ENCODE measurements at regions not wholly inside any gene's neighbourhood (a gene's known extent, or its start where the extent isn't known, plus 50 kb on each side); places are given as distances from the start of the nearest gene placed in this dataset.

DNA sequence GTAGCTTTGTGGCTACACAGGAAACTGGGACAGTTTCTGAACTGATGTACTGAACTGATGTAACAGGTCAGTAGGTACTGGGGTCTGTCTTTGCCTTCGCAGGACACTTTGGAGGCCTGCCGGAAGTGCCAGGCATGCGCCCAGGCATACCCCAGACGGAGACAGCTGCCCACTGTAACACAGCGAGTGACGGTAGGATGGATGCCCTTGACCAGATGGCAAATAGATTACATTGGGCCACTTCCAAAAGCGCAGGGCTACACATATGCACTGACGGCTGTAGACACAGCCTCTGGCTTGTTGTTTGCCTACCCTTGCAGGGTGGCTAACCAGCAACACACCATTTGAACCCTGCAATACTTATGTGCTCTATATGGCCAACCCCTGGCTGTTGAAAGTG lies 94.1 kb upstream of the TMPO start:
- H3K36me3 ChIP-seq: no peaks in the 10 kb centered on the region
- WGBS: 96% methylated on average over 8 of the region's 8 CpGs
- no peaks in the 10 kb centered on the region for H3K27me3 ChIP-seq (replicated peaks; ENCODE audit: insufficient read depth)
- H3K9me3 ChIP-seq: no peaks in the 10 kb centered on the region
- no peak overlapping the region for H3K4me3 ChIP-seq
- H3K4me1 ChIP-seq (replicated peaks): no peaks in the 10 kb centered on the region
- H3K27ac ChIP-seq: no peak overlapping the region
- DNase-seq (ENCODE audit: low spot score): no peak
- TF ChIP-seq POLR2A (IDR thresholded peaks at IDR 0.05) (no peak), POLR2AphosphoS5 (IDR thresholded peaks at IDR 0.05) (no peak)
- TF ChIP-seq, protein P1, sequence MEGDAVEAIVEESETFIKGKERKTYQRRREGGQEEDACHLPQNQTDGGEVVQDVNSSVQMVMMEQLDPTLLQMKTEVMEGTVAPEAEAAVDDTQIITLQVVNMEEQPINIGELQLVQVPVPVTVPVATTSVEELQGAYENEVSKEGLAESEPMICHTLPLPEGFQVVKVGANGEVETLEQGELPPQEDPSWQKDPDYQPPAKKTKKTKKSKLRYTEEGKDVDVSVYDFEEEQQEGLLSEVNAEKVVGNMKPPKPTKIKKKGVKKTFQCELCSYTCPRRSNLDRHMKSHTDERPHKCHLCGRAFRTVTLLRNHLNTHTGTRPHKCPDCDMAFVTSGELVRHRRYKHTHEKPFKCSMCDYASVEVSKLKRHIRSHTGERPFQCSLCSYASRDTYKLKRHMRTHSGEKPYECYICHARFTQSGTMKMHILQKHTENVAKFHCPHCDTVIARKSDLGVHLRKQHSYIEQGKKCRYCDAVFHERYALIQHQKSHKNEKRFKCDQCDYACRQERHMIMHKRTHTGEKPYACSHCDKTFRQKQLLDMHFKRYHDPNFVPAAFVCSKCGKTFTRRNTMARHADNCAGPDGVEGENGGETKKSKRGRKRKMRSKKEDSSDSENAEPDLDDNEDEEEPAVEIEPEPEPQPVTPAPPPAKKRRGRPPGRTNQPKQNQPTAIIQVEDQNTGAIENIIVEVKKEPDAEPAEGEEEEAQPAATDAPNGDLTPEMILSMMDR (IDR thresholded peaks at IDR 0.05): no peak
- intact Hi-C loops (cut with DNase I): no loop called here

DNA sequence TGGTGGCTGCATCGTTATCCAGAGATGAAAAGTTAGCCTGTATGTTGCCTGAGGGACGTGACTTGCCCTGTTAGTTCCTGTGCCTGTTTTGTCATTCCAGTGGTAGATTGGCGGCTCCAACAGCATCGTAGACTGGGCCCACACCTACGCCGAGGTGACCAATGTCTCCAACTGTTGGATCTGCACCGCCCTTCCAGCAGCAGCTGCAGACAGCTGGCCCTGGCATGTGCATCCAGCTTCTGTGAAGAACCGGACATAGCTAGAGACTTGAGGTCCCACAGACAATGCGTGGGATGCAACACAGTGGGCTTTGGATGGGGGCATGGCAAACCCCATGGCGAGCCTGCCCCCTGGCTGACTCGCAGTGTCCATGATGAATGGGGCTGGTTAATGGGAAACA lies 93.0 kb upstream of the TMPO start:
- Histone ChIP-seq H3K27me3 (replicated peaks; ENCODE audit: insufficient read depth) (no peaks in the 10 kb centered on the region), H3K4me1 (replicated peaks) (no peaks in the 10 kb centered on the region), H3K27ac (no peak overlapping the region), H3K9me3 (no peaks in the 10 kb centered on the region), H3K36me3 (no peaks in the 10 kb centered on the region), H3K4me3 (no peak overlapping the region)
- WGBS: 88% methylated on average over 11 of the region's 11 CpGs
- TF ChIP-seq, protein P1 (IDR thresholded peaks at IDR 0.05): no peak
- TF ChIP-seq POLR2AphosphoS5 (IDR thresholded peaks at IDR 0.05) (no peak), POLR2A (IDR thresholded peaks at IDR 0.05) (no peak)
- intact Hi-C loops (cut with DNase I): no loop called here
- no peak for DNase-seq (ENCODE audit: low spot score)

DNA sequence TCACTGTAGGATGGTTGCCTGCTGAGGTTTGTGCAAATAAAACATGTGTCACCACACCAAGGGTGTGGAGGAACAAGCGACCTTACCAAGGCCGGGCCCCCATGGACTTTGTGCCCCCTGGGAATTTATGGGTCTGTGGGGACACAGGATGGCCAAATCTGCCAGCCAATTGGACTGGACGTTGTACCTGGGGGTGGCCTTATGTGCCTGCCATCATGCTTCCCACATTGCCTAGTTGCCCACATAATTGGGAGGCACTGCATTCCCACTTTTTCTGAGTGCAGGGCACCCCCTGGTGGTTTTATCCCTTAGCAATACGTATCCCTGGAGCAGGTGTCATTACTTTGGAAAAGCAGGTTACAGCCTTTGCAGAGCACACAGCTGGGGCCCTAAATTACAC lies 92.6 kb upstream of the TMPO start:
- TF ChIP-seq POLR2A (IDR thresholded peaks at IDR 0.05): no peak
- TF ChIP-seq POLR2AphosphoS5 (IDR thresholded peaks at IDR 0.05): no peak
- TF ChIP-seq, protein P1 (IDR thresholded peaks at IDR 0.05): no peak
- H3K36me3 ChIP-seq: no peaks in the 10 kb centered on the region
- intact Hi-C loops (cut with DNase I): no loop called here

GRCh38 chr12:98423963-98424362 lies 91.4 kb upstream of the TMPO start:
- intact Hi-C loops (cut with DNase I): loop anchor here (2.0 kb wide), 1 partner anchor 91 kb away; the partner anchor contains the start of gene TMPO
- Histone ChIP-seq H3K27ac (no peak overlapping the region), H3K4me1 (replicated peaks) (no peaks in the 10 kb centered on the region), H3K9me3 (no peaks in the 10 kb centered on the region), H3K27me3 (replicated peaks; ENCODE audit: insufficient read depth) (no peaks in the 10 kb centered on the region), H3K4me3 (no peak overlapping the region), H3K36me3 (no peaks in the 10 kb centered on the region)
- 71% methylated on average over 2 of the region's 2 CpGs for WGBS
- no peak for TF ChIP-seq POLR2A (IDR thresholded peaks at IDR 0.05)
- TF ChIP-seq, protein P1 (IDR thresholded peaks at IDR 0.05): no peak
- no peak for TF ChIP-seq POLR2AphosphoS5 (IDR thresholded peaks at IDR 0.05)
- no peak for DNase-seq (ENCODE audit: low spot score)

More for the DNA sequence above, 92.6 kb upstream of the TMPO start:
- Histone ChIP-seq H3K4me3 (no peak overlapping the region), H3K4me1 (replicated peaks) (no peaks in the 10 kb centered on the region), H3K27me3 (replicated peaks; ENCODE audit: insufficient read depth) (no peaks in the 10 kb centered on the region), H3K27ac (no peak overlapping the region), H3K9me3 (no peaks in the 10 kb centered on the region)
- WGBS: 87% methylated on average over 4 of the region's 4 CpGs
- no peak for DNase-seq (ENCODE audit: low spot score)

DNA sequence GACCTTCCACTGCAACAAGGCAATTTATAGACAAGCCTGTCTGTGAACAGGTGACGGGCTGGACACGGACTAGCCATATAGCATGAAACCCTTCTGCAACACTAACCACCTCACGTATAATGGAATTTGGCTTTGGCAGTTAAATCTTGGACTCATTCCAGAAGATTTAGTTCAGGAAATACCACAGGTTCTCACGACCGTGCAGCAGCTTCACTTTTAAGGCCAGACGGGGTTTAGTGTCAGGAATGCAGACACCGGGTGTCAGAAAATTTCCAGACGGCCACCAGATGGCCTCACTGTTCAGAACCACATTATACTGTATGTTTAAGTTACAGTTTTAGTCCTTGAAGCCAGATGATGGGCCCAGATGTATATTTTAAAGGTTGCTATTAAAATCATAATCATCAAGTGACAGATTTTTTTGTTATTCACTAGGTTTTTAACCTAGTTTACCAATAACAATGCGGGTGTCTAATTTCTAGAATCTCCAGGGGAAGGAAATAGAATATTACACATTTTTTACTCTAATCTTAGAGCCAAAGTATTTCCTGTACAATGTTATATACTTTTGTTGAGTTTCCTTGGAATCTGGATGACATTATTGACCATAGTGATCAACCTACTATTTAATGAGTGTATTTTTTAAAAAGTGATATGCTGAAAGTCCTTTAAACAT lies 90.5 kb upstream of the TMPO start:
- Histone ChIP-seq H3K4me3 (no peak overlapping the region), H3K9me3 (no peaks in the 10 kb centered on the region), H3K36me3 (no peaks in the 10 kb centered on the region), H3K27ac (no peak overlapping the region), H3K4me1 (replicated peaks) (no peaks in the 10 kb centered on the region), H3K27me3 (replicated peaks; ENCODE audit: insufficient read depth) (no peaks in the 10 kb centered on the region)
- WGBS: 18% methylated on average over 9 of the region's 9 CpGs
- intact Hi-C loops (cut with DNase I): loop anchor here (2.0 kb wide), 1 partner anchor 90 kb away; the partner anchor contains the start of gene TMPO
- DNase-seq (ENCODE audit: low spot score): peak; percentile 50
- TF ChIP-seq POLR2AphosphoS5 (IDR thresholded peaks at IDR 0.05): no peak
- TF ChIP-seq, protein P1 (IDR thresholded peaks at IDR 0.05): peak; percentile 15 to 69 (median 56)
